ENCODE measurements at regions not wholly inside any gene's neighbourhood (a gene's known extent, or its start where the extent isn't known, plus 50 kb on each side); places are given as distances from the start of the nearest gene placed in this dataset.

DNA sequence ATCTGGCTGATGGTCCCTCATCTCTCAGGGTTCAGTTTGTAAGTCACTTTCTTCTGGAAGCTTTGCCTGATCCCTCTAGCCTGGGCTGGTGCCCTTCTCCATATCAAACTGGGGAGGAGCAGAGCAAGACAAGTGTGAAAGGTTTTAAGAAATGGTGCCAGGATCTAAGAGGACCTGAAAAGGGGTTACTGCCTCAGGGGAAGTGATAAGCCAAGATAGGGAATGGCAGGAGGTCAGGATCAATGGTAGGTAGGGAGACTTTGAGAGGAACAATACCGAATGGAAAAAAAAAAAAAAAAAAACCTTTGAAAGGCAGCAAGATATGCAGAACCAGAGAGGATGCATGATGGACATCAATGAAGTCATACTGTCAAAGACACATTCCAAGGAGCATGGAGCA, 67.5 kb upstream of the TLR4 start:
- H3T11ph ChIP-seq (ENCODE audit: low read length), result no peak overlapping the region
- H3K56ac ChIP-seq (ENCODE audit: insufficient read length, low read depth, low read length), result no peak overlapping the region
- Mint-ChIP-seq H3K4me3 (no peak overlapping the region), H3K27me3 (ENCODE audit: low read depth) (no peaks in the 10 kb centered on the region), H3K27ac (no peak overlapping the region), H3K36me3 (ENCODE audit: insufficient read depth in 1 of 3, low read depth in 3 of 3) (no peaks in the 10 kb centered on the region), H3K9me3 (no peaks in the 10 kb centered on the region; a peak in 2 of 5 replicates), H3K4me1 (no peaks in the 10 kb centered on the region)
- no peak overlapping the region for H2BK20ac ChIP-seq (ENCODE audit: low read depth, low read length, poor library complexity, severe bottlenecking)
- no peak overlapping the region for H3K14ac ChIP-seq (ENCODE audit: insufficient read depth, low read length)
- DNase-seq, result no peak
- H4K5ac ChIP-seq (ENCODE audit: insufficient read length, low read depth, low read length), result no peak overlapping the region
- WGBS (ENCODE audit: extremely low coverage, insufficient read length, low lambda C conversion rate), result no CpG with 5 or more reads among the region's 1 CpG
- no peaks in the 10 kb centered on the region for H3K27me3 ChIP-seq (ENCODE audit: insufficient read depth, low read length)
- no peak overlapping the region for H4K8ac ChIP-seq (replicated peaks; ENCODE audit: insufficient read length, low read depth, low read length)
- no peak overlapping the region for H2BK120ac ChIP-seq (ENCODE audit: low read depth, low read length, poor library complexity, severe bottlenecking)
- no peak overlapping the region for H2AK5ac ChIP-seq (ENCODE audit: insufficient read length, low read length)
- H3K79me2 ChIP-seq (ENCODE audit: insufficient read depth, low read length), result no peaks in the 10 kb centered on the region
- no peak overlapping the region for H2BK15ac ChIP-seq (ENCODE audit: low read depth, low read length)
- no peak overlapping the region for H3K4me2 ChIP-seq (ENCODE audit: insufficient read depth, insufficient read length, low read length)
- no peak overlapping the region for H2BK5ac ChIP-seq (ENCODE audit: insufficient read length, low read length)
- H2BK12ac ChIP-seq (ENCODE audit: insufficient read length, low read depth, low read length), result no peak overlapping the region
- H3K4ac ChIP-seq (ENCODE audit: low read depth, low read length), result no peak overlapping the region
- no peak overlapping the region for H3K23ac ChIP-seq (ENCODE audit: insufficient read length, low read depth, low read length)
- H3K9me3 ChIP-seq (ENCODE audit: control insufficient read depth, low read depth, low read length), result no peaks in the 10 kb centered on the region
- no peaks in the 10 kb centered on the region for H4K20me1 ChIP-seq (ENCODE audit: control insufficient read depth, insufficient read depth, insufficient read length)
- no peak overlapping the region for H3K27ac ChIP-seq (ENCODE audit: insufficient read length, low read depth, low read length)
- TF ChIP-seq CTCF (conservative IDR thresholded peaks at IDR 0.05), result no peak
- H2AFZ ChIP-seq (ENCODE audit: low read length), result no peak overlapping the region
- no peaks in the 10 kb centered on the region for H3K4me1 ChIP-seq (ENCODE audit: insufficient read depth, low read length)
- no peaks in the 10 kb centered on the region for H3K79me1 ChIP-seq (ENCODE audit: insufficient read depth, low read depth, low read length, poor library complexity, severe bottlenecking)
- no peak overlapping the region for H3K18ac ChIP-seq (ENCODE audit: insufficient read length, low read depth, low read length)
- no peak overlapping the region for H3K9ac ChIP-seq (ENCODE audit: extremely low read depth, insufficient read length, low read length)
- H3K23me2 ChIP-seq (ENCODE audit: insufficient read length, low read depth, low read length, poor library complexity, severe bottlenecking), result no peaks in the 10 kb centered on the region
- no peak overlapping the region for H4K91ac ChIP-seq (ENCODE audit: insufficient read length, low read depth, low read length)
